GM19025 (cell line): ENCODE measurements at regions not wholly inside any gene's neighbourhood (a gene's known extent, or its start where the extent isn't known, plus 50 kb on each side); places are given as distances from the start of the nearest gene placed in this dataset.
"Not testable (repeated sequence)": the region's sequence is repeated elsewhere in the genome, so short reads cannot be mapped to it uniquely, and the experiment has no call there.

Experiments
- ATAC-seq: cut with Tn5 transposase; IDR thresholded peaks from one replicate; pipeline ENCODE4 v1.9.1; 2021; ENCODE audit warnings: mild to moderate bottlenecking, low read depth, moderate library complexity; ENCODE audit not compliant: unreplicated experiment

DNA sequence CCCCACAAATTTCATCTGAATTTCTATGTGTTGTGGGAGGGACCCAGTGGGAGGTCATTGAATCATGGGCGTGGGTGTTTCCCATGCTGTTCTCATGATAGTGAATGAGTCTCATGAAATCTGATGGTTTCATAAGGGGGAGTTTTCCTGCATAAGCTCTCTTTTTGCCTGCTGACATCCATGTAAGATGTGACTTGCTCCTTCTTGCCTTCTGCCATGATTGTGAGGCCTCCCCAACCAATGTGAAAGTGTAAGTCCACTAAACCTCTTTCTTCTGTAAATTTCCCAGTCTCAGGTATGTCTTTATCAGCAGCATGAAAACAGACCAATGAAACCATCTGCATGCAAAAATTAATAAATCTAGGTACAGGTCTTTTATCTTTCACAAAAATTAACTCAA is 331.8 kb upstream of the GJE1 start:
- not testable (repeated sequence) for ATAC-seq

DNA sequence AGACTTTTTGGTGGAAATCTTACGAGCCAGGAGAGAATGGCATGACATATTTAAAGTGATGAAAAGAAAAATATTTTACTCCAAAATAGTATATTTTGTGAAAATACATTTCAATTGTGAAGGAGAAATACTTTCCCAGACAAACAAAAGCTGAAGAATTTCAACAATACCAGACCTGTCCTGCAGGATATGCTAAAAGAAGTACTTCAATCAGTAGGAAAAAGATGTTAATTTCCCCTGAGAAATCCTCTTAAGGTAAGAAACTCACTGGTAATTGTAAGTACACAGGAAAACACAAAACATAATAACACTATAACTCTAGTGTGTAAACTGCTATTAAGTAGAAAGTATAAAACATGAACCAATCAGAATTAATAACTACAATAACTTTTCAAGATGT is 341.8 kb upstream of the GJE1 start:
- no peak for ATAC-seq

DNA sequence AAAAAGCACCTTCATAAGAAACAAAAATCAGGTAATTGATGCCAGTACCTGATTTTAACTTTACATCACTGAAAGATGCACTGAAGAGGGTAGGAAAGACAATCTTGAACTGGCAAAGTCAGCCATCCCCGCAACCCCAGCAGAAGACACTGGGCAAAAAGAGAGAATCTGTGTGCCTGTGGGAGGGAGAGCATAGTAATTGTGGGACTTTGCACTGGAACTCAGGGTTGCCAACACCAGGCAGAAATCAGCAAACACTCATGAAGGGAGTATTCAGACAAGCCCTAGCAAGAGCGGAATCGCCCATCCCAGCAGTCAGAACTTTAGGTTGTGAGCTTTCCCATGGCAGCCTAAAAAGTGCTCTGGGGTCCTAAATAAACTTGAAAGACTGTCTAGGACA is 344.6 kb upstream of the GJE1 start:
- no peak for ATAC-seq

DNA sequence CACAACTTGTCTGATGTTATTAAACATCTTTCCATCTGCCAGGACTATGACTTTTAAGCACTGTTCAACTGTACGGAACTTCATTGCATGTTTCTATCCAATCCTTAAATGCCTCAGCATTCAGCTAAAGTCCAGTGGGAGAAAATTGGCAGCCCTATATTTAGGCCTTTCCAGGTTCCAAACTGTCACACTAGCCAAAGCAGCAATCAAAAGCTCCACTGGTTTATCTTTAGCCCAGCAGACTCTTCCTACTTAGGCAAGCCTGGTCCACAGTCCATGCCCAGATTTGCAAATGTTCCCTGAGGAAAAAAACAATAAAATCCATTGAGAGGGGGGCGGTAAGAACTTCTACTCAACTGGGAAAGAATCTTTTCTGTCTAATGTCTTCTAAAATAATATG is 349.1 kb upstream of the GJE1 start:
- ATAC-seq, result no peak

DNA sequence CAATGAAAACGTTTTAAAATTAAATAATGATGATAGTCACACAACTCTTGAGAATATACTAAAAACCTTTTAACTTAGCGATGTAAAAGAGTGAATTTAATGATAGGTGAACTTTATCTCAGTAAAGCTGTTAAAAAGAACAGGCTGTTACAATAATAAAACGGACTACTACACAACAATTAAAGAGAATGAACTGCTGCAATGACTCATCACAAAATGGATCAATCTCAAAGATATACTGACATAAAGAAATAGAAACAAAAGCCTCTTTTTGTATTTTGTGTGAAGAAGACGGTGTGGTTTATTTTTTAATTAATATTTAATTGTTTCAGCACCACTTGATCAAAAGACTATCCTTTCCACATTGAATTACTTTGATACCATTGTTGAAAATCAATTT is 352.4 kb upstream of the GJE1 start:
- no peak for ATAC-seq

DNA sequence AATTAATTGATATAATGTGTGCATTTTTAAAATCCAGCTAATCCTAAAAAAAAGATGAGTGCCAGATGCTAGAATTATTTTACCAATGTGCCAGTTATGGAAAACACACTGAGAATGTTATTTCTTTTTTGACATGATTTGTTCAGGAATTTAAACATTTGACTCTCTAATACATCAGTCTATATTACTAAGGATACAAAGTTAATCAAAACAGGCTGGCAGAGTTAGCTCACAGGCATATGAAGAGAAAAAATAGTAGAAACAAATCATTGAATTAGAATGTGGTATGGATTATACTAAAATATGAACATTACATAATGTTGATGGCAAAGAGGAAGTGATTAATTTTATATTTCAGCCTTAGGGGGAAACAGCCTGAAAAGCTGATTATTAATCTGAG is 368.3 kb upstream of the GJE1 start:
- ATAC-seq, result no peak

DNA sequence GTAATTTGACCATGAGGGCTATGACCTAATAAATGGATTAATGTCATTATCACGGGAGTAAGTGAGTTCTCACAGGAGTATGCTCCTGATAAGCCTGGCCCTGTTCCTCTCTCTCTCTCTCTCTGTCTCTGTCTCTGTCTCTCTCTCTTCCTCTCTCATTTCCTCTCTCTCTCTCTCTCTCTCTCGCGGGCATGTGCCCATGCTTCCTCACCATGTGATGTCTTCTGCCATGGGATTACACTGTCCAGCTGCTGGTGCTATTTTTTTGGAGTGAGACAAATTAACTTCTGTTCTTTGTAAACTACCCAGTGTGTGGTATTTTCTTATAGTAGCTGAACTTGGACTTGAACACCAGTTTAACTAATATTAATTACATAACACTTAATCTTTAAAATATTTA is 374.3 kb upstream of the GJE1 start:
- no peak for ATAC-seq

DNA sequence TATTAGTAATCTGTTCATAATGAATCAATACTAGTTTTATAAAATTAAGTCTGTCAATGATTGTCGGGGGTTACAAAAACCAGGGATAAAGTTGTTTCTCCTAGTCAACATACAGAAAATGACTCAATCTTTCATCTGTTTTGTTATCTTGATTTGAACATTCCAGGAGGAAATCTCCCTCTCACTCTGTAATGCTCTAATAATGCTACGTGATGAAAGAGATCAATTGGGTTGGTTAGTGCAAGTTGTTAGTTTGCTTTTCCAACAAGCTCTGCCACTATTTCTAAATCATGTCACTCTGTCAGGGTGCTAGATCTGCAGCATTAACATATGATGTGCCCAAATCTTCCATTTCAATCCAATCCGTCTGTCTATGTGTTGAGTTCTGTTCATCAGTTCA is 379.5 kb upstream of the GJE1 start:
- ATAC-seq, result no peak

DNA sequence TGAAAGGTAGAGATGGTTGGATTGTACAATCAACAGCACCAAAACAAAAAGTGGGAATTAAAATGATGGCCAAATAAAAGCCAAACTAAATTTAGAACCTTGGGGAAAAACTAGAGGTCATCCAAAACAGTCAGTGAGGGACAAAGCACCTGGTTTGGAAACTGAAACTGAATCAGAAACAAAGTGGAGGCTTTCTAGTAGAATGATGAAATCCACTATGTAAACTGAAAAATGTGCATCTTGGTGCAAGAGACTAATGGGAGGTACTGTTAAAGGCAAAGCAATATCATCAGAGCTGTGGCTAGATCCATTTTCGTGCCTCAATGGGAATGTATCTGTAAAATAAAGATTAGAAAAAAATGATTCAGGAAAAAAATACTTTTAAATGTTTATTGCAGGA is 380.0 kb upstream of the GJE1 start:
- ATAC-seq, result no peak

DNA sequence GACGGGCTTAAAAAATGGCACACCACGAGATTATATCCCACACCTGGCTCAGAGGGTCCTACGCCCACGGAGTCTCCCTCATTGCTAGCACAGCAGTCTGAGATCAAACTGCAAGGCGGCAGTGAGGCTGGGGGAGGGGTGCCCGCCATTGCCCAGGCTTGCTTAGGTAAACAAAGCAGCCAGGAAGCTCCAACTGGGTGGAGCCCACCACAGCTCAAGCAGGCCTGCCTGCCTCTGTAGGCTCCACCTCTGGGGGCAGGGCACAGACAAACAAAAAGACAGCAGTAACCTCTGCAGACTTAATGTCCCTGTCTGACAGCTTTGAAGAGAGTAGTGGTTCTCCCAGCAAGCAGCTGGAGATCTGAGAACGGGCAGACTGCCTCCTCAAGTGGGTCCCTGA is 386.4 kb upstream of the GJE1 start:
- not testable (repeated sequence) for ATAC-seq

DNA sequence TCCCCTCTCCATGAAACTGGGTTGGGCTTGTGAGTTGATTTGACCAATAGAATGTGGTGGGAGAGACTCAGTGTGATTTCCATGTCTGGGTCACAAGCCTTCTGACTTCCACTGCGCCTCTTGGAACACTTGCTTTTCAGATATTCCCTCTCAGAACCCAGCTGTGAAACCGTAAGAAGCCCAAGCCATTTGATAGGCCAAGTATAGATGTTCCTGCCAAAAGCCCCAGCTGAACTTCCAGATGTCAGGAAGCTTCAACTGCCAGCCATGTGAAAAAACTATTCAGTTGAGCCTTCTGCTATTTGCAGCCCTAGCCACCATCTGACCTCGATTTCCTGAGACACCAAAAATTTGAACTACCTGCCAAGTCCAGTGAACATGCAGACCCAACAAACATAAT is 387.8 kb upstream of the GJE1 start:
- no peak for ATAC-seq

DNA sequence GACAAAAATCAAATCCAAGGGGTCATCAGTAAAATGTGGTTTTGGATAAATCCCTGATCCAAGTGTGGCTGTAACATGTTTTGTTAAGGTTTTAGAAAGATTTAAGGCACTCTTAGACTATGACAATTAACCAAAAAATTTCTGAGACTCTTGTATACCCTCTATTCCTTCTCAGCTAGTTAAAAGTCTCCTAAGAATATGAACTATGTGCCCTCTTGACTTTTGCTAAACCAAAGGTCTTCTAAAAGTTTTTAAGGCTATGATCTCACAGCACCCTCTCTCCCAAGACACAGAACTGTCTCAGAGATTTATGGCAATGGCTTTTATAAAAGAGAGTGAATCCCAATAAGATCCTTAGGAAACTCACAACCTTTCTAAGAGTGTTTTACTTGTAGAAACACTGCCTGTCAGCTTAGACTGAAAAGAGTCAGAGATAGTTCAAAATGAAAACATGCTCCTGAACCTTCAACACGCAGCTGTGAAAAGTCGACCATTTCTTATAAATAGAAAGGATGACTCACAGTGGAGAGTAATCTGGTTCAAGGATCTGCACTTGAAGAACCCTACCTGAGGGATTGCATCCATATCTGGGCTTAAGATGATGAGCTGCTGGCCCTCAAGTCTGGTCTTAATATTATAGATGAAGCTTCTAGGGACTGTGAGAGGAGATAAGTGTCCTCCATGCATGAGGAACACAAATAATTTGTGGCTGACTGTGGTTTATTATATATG is 388.4 kb upstream of the GJE1 start:
- no peak for ATAC-seq

DNA sequence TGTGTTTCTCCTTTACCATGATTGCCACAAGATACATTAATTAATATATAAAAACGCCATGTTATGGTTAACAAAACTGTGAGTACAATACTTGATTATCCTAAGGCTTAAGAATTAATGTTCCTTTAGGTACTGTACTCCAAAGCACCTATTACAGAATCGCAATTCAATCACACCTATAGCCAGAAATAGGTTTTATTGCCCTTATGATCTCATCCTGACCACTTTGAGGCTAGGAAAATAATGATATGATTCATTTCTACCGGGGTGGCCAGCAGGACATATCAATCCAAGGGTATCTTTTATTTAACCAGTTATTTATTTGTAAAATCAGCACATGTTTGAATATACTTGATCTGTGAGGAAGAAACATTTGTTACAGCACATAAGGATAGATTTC is 396.6 kb upstream of the GJE1 start:
- ATAC-seq, result no peak

DNA sequence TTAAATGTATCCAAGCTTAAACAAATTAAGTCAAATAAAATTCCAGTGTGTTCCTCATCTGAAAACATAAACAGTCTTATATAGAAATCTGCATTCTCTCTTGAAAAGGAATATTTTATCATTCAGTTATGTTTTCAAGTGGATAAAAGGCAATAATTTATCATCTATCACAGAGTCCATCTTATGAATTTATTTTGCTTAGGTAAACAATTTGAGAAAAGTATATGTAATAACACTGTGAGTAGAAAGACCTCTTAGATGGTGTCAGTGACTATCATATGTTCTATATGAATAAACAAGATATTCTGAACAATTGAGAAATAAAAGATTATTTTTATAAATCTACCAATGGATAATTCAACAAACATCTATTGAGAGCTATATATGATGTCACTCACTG is 397.6 kb upstream of the GJE1 start:
- ATAC-seq, result no peak

DNA sequence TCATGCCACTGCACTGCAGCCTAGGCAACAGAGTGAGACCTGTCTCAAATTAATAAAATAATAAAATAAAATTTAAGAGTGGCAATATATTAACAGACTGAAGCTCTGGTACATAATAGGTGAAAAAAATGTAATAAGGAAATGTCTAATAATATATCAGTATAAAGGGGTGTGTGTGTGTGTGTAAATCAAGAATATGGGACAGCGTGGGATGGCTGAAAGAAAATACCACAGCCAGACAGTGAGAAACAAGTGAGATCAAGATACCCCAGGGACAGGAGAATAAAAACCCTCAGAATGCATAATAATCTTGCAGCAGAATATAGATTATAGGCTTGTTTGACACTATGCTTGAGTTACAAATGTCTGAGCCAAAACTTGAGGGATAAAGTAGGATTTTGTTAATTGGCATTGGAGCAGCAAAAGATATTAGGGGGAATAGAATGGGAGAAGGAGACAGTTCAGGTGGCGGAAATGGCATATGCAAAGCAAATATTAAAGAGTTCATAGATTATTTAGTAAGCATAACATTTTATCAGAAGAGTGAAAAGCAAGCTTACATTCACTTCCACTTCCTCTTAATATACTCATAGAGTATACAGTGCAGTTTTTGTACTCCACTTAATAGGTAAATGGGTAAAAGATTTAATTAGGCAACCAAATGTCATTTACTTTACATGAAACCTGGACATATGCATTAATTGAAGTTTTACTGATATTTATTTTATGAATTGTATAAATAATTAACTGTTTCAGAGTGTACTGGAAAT is 398.5 kb upstream of the GJE1 start:
- ATAC-seq, result no peak

DNA sequence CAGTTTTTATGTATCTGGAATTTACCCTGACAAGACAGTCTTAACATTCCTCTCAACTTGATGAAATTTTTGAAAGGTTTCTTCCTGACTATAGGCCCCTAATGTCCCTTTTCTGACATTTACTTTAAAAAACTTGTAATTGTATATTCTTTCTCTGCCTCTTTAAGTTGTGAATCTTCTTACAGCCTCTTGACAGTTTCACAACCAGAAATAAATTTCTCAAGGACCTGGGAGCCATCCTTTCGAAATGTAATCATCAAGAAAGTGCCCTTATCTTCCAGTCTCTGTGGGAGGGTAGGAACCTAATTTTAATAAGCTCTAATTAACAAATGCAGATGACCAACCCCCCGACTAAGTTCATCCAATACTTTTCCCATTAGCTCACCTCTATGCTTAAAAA is 403.6 kb upstream of the GJE1 start:
- ATAC-seq, result no peak

DNA sequence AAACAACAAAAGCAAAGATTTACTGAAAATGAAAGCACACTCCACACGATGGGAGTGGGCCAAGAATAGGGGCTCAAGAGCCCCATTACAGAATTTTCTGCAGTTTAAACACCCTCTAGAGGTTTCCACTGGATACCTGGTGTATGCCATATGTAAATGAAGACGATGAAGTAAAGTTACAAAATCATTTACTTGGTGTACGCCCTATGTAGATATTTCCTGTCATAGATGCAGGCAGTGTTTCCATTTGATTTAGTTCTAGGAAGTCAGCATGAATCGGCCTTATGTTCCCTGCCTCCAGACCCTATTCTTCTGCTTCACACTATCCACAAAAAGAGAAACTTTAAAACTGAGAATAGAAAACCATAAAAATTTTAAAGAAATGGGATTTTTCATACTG is 404.4 kb upstream of the GJE1 start:
- ATAC-seq, result no peak

DNA sequence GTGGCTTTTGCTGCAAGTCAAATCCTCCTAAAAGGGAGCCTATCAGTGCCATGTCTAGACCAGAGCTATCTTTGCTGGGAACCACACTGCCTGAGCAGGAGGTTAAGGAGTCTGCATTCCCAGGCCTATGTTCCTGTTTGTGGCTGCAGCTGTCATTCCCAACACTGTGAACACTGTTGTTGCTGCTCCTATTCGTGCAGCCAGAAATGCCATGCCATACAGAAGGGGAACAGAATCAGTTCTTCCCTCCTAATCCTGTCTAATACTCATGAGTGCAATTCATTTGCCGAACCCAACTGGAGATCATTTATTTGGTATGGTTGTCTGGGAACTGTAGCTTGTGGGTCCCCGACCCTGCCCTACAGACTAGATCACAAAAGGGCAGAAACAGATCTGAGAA is 406.5 kb upstream of the GJE1 start:
- no peak for ATAC-seq

DNA sequence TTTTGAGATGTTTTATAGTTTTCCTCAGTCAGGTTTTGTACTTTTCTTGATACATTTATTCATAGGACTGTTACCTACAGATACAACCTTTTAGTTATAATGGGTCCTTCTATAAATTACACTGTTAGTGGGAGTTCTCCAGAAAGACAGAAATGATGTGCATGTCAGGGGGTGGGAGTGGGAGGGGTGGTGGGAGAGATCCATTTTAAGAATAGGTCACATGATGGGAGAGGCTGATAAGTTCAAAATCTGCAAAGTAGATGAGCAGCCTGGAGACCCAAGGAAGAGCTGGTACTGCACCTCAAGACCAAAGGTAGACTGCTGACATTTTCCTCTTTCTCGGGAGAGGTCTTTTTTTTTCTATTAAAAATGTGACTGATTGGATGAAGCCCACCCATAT is 408.0 kb upstream of the GJE1 start:
- ATAC-seq, result no peak

DNA sequence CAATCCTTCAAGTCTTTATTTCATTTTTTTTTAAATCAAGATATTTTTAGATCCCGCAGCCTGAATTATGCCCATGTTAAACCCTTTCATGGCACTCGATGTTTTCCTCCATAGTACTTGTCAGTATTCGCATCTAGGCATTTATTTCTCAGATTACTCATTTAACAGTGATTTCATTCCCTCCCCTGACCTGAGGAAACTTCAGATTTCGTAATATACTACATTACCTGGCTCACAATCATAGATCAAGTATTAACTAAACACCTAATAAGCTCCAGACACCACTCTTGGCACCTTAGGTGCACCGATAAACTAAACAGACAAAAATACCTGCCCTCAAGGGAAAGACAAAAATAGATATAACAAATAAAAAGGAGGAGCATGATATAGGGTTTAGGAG is 413.2 kb upstream of the GJE1 start:
- no peak for ATAC-seq

DNA sequence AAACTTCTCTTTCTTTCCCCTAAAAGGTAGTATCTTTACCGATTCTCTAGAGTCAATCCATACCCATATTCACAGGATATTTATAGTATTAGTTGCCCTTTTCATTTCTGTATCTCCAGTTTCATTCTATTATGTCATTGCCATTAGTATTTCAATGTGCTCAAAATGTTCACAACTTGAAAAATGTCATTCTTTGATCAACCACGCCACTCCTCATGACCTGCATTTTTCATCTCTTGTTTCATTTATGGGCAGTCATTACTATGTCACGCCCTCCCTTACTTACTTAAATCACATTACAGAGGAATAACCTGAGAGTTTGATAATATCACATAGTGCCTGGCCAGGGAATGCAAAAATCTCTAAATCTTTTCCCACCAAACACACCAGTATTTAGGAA is 427.3 kb upstream of the GJE1 start:
- ATAC-seq, result no peak

DNA sequence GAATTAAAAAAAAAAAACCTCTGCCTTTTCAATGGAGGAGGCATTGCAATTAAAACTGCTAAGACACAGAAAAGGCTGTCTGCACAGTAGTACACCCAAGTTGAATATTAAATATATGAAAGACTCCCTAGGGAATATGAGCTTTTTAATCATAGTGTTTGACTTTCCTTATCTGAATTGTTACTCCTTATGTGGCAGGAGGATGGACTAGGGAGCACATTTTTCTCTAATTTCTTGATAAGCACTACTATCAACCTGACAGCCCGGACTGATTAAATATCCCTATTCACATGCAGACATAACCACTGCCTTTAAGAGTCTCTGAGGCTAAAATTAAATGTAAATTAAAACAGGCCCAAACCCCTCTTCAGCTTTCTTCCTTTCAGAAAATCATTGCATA is 428.6 kb upstream of the GJE1 start:
- ATAC-seq, result no peak
